Liver (tissue), 8 donors: ENCODE measurements at regions not wholly inside any gene's neighbourhood (a gene's known extent, or its start where the extent isn't known, plus 50 kb on each side); places are given as distances from the start of the nearest gene placed in this dataset.

Experiments
- DNase-seq: peaks from one replicate; pipeline ENCODE4 v3.0.0-alpha.2; 2017; ENCODE audit warnings: low spot score
- H3K27ac ChIP-seq, 2 donors: one replicate each; pipeline ENCODE4 v1.7.0; 2013; ENCODE audit warnings: inconsistent platforms in 2 of 2, low read length in 2 of 2, control low read depth in 1 of 2, low read depth in 1 of 2, mild to moderate bottlenecking in 1 of 2
- H3K27me3 ChIP-seq, 4 donors: one replicate each; pipeline versions ENCODE4 v1.6.1 to v1.7.0; 2013; ENCODE audit warnings: low read length in 3 of 4, inconsistent platforms in 1 of 4, mild to moderate bottlenecking in 1 of 4, moderate library complexity in 1 of 4; ENCODE audit not compliant: control insufficient read depth in 4 of 4, insufficient read depth in 4 of 4
- H3K36me3 ChIP-seq, 4 donors: one replicate each; pipeline versions ENCODE4 v1.6.1 to v1.7.0; 2013; ENCODE audit warnings: low read length in 3 of 4, mild to moderate bottlenecking in 3 of 4, low read depth in 1 of 4, moderate library complexity in 1 of 4; ENCODE audit not compliant: control insufficient read depth in 4 of 4, insufficient read depth in 3 of 4
- H3K4me1 ChIP-seq, 4 donors: one replicate each; pipeline versions ENCODE4 v1.6.1 to v1.7.0; 2013; ENCODE audit warnings: low read length in 3 of 4, mild to moderate bottlenecking in 3 of 4, moderate library complexity in 1 of 4; ENCODE audit not compliant: control insufficient read depth in 4 of 4, insufficient read depth in 4 of 4
- H3K4me3 ChIP-seq, 3 donors: one replicate each; pipeline versions ENCODE4 v1.6.1 to v1.7.0; 2013; ENCODE audit warnings: low read length in 3 of 3, control low read depth in 1 of 3, low read depth in 1 of 3, mild to moderate bottlenecking in 1 of 3
- H3K9ac ChIP-seq, 2 donors: one replicate each; pipeline ENCODE4 v1.7.0; 2013; ENCODE audit warnings: low read length in 2 of 2, mild to moderate bottlenecking in 2 of 2, moderate library complexity in 2 of 2, control low read depth in 1 of 2, low read depth in 1 of 2
- H3K9me3 ChIP-seq, 4 donors: one replicate each; pipeline versions ENCODE4 v1.6.1 to v1.7.0; 2013; ENCODE audit warnings: low read length in 3 of 4; ENCODE audit not compliant: control insufficient read depth in 4 of 4
- EGR1 ChIP-seq, 2 donors: IDR thresholded peaks; 2 replicates each; pipeline ENCODE4 v1.6.1; 2016 to 2018; ENCODE audit warnings: antibody characterized with exemption in 2 of 2, low read depth in 2 of 2
- FOXA1 ChIP-seq: IDR thresholded peaks from 2 replicates; pipeline ENCODE4 v1.6.1; 2016; ENCODE audit warnings: antibody characterized with exemption
- FOXA2 ChIP-seq: IDR thresholded peaks from 2 replicates; pipeline ENCODE4 v1.6.1; 2016; ENCODE audit warnings: antibody characterized with exemption
- GABPA ChIP-seq, 2 donors: IDR thresholded peaks in 1 of 2; conservative IDR thresholded peaks in 1 of 2; 2 replicates each; pipeline ENCODE4 v1.6.1; 2016; ENCODE audit warnings: antibody characterized with exemption in 2 of 2, mild to moderate bottlenecking in 1 of 2, moderate library complexity in 1 of 2
- HNF4A ChIP-seq, 2 donors: conservative IDR thresholded peaks; 2 replicates each; pipeline ENCODE4 v1.6.1; 2016; ENCODE audit warnings: antibody characterized with exemption in 2 of 2, mild to moderate bottlenecking in 2 of 2
- HNF4G ChIP-seq: IDR thresholded peaks from 2 replicates; pipeline ENCODE4 v1.6.1; 2016; ENCODE audit warnings: antibody characterized with exemption
- JUND ChIP-seq, 2 donors: IDR thresholded peaks; 2 replicates each; pipeline ENCODE4 v1.6.1; 2016; ENCODE audit warnings: antibody characterized with exemption in 2 of 2
- NR2F2 ChIP-seq: IDR thresholded peaks from 2 replicates; pipeline ENCODE4 v1.6.1; 2016; ENCODE audit warnings: antibody characterized with exemption
- RAD21 ChIP-seq, 2 donors: IDR thresholded peaks; 2 replicates each; pipeline ENCODE4 v1.6.1; 2016; ENCODE audit warnings: antibody characterized with exemption in 2 of 2, mild to moderate bottlenecking in 2 of 2
- RXRA ChIP-seq, 2 donors: IDR thresholded peaks; 2 replicates each; pipeline ENCODE4 v1.6.1; 2017 to 2018; ENCODE audit warnings: antibody characterized with exemption in 2 of 2, mild to moderate bottlenecking in 1 of 2
- SP1 ChIP-seq: IDR thresholded peaks from 2 replicates; pipeline ENCODE4 v1.6.1; 2018; ENCODE audit warnings: antibody characterized with exemption, mild to moderate bottlenecking
- YY1 ChIP-seq: IDR thresholded peaks from 2 replicates; pipeline ENCODE4 v1.6.1; 2016; ENCODE audit warnings: antibody characterized with exemption, mild to moderate bottlenecking
- WGBS: extraction: QIAGEN DNeasy Blood & Tissue Kit; methylation state at CpG from one replicate; pipeline ENCODE4 v1.1.7; 2013; 5-methylcytosine and 5-hydroxymethylcytosine counted together
- TF ChIP-seq, protein P1 (sequence below): IDR thresholded peaks from 2 replicates; pipeline ENCODE4 v1.6.1; 2016; ENCODE audit warnings: antibody characterized with exemption
- TF ChIP-seq, protein P2 (sequence below): IDR thresholded peaks from 2 replicates; pipeline ENCODE4 v1.6.1; 2016; ENCODE audit warnings: antibody characterized with exemption, mild to moderate bottlenecking
- TF ChIP-seq, protein P3 (sequence below): IDR thresholded peaks from 2 replicates; pipeline ENCODE4 v1.6.1; 2016; ENCODE audit warnings: antibody characterized with exemption
- TF ChIP-seq, protein P4 (sequence below): fragments of 150-350 bp; IDR thresholded peaks from 2 replicates; pipeline ENCODE4 v1.5.1; 2017; ENCODE audit warnings: improper control_type of control experiment, low read depth, low read length; ENCODE audit not compliant: missing input control
- TF ChIP-seq, protein P5 (sequence below): IDR thresholded peaks from 2 replicates; pipeline ENCODE4 v1.6.1; 2016; ENCODE audit warnings: antibody characterized with exemption
- donor health status: healthy.
- donor health status: healthy.
- donor health status: healthy.
- donor health status: healthy.
- donor health status: healthy.

DNA sequence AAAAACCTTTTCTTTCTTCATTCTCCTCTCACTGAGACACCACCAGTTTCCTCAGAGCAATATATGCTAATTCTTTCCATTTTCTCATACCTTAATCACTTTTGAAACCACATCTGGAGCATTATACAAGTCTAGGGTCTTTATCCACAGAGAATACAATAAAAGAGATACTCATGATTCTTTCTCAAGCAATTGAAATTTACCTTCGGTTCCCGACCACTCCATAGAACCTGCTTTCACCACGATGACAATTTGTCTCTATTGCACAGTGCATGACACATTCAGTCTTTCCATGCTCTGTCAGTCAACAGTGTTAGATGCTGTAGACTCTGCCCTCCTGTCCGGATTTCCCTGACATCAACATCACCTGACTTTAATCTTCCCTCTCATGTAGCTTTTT lies 409.3 kb upstream of the NWD2 start:
- TF ChIP-seq RAD21 (IDR thresholded peaks at IDR 0.05) (no peak), HNF4A (conservative IDR thresholded peaks at IDR 0.05) (no peak), YY1 (no peak), JUND (IDR thresholded peaks at IDR 0.05) (no peak), EGR1 (IDR thresholded peaks at IDR 0.05; ENCODE audit: low read depth in 2 of 2) (no peak), FOXA1 (no peak), GABPA (IDR thresholded peaks at IDR 0.05 in 1 of 2, conservative IDR thresholded peaks at IDR 0.05 in 1 of 2) (no peak)
- TF ChIP-seq, protein P1, sequence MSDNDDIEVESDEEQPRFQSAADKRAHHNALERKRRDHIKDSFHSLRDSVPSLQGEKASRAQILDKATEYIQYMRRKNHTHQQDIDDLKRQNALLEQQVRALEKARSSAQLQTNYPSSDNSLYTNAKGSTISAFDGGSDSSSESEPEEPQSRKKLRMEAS: no peak
- TF ChIP-seq, protein P2, sequence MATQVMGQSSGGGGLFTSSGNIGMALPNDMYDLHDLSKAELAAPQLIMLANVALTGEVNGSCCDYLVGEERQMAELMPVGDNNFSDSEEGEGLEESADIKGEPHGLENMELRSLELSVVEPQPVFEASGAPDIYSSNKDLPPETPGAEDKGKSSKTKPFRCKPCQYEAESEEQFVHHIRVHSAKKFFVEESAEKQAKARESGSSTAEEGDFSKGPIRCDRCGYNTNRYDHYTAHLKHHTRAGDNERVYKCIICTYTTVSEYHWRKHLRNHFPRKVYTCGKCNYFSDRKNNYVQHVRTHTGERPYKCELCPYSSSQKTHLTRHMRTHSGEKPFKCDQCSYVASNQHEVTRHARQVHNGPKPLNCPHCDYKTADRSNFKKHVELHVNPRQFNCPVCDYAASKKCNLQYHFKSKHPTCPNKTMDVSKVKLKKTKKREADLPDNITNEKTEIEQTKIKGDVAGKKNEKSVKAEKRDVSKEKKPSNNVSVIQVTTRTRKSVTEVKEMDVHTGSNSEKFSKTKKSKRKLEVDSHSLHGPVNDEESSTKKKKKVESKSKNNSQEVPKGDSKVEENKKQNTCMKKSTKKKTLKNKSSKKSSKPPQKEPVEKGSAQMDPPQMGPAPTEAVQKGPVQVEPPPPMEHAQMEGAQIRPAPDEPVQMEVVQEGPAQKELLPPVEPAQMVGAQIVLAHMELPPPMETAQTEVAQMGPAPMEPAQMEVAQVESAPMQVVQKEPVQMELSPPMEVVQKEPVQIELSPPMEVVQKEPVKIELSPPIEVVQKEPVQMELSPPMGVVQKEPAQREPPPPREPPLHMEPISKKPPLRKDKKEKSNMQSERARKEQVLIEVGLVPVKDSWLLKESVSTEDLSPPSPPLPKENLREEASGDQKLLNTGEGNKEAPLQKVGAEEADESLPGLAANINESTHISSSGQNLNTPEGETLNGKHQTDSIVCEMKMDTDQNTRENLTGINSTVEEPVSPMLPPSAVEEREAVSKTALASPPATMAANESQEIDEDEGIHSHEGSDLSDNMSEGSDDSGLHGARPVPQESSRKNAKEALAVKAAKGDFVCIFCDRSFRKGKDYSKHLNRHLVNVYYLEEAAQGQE: no peak
- TF ChIP-seq, protein P3, sequence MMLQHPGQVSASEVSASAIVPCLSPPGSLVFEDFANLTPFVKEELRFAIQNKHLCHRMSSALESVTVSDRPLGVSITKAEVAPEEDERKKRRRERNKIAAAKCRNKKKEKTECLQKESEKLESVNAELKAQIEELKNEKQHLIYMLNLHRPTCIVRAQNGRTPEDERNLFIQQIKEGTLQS: no peak
- TF ChIP-seq, protein P4, sequence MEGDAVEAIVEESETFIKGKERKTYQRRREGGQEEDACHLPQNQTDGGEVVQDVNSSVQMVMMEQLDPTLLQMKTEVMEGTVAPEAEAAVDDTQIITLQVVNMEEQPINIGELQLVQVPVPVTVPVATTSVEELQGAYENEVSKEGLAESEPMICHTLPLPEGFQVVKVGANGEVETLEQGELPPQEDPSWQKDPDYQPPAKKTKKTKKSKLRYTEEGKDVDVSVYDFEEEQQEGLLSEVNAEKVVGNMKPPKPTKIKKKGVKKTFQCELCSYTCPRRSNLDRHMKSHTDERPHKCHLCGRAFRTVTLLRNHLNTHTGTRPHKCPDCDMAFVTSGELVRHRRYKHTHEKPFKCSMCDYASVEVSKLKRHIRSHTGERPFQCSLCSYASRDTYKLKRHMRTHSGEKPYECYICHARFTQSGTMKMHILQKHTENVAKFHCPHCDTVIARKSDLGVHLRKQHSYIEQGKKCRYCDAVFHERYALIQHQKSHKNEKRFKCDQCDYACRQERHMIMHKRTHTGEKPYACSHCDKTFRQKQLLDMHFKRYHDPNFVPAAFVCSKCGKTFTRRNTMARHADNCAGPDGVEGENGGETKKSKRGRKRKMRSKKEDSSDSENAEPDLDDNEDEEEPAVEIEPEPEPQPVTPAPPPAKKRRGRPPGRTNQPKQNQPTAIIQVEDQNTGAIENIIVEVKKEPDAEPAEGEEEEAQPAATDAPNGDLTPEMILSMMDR: no peak
- Histone ChIP-seq H3K9ac (no peak overlapping the region), H3K27ac (no peak overlapping the region), H3K27me3 (no peaks in the 10 kb centered on the region), H3K4me1 (no peaks in the 10 kb centered on the region), H3K4me3 (no peak overlapping the region), H3K36me3 (no peaks in the 10 kb centered on the region), H3K9me3 (no peaks in the 10 kb centered on the region)
- 75% methylated on average over 4 of the region's 4 CpGs for WGBS
- DNase-seq: no peak

DNA sequence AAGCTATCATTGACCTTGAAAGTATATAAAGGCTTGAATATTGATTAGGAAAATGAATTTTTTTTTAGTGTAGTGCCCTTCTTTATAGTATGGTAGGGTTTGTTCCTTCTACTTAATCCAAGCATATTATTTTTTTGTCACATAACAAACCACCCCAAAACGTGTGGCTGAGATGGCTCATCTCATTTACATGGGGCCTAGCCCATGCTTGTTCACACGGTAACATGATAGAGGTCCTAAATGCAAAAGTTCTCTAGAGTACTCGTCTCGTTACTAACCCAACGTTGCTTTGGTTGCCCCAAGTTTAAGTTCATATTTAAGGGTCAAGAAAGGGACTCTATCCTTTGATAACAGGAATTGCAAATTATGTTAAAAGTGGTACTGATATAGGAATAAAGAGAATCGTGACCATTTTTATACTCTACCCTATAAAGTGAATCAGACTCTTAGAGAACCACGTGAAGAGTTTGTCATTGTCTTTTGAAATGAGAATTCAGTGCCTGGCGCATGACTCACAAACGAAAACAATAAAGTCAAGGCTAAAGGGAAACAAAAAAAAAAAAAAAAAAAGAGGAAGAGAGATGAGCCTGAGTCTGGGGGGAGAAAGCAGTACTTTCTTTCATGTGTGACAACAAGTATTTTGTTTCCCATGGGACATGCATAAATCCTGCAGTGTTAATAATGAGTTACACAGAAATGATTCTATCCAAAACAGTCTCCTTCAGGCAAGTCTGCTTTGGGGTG lies 402.8 kb upstream of the NWD2 start:
- H3K4me3 ChIP-seq: no peak overlapping the region
- H3K4me1 ChIP-seq: no peaks in the 10 kb centered on the region
- TF ChIP-seq RAD21 (IDR thresholded peaks at IDR 0.05): no peak
- H3K27ac ChIP-seq: no peak overlapping the region
- no peaks in the 10 kb centered on the region for H3K9me3 ChIP-seq
- 76% methylated on average over 9 of the region's 9 CpGs for WGBS
- no peak overlapping the region for H3K9ac ChIP-seq
- no peak for DNase-seq
- H3K27me3 ChIP-seq: no peaks in the 10 kb centered on the region
- no peaks in the 10 kb centered on the region for H3K36me3 ChIP-seq

DNA sequence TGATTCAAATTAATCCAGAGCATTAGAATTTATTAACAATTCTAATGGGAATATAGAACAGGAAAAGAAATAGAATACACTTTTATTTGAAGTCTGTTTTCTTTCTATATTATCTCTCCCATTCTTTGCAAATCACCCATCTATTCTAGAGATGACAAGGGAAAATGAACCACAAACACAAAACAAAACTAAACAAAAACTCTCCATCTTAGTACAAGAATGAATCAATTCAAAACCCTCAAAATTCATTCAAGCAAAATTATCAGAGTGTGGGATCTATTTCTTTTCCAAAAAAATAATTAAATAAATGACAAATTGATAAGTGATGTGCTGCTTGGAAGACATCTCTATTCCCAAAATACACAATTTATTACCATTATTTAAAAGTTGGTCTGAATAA lies 400.1 kb upstream of the NWD2 start:
- no peak for DNase-seq
- Histone ChIP-seq H3K36me3 (no peaks in the 10 kb centered on the region), H3K4me1 (no peaks in the 10 kb centered on the region), H3K27ac (no peak overlapping the region), H3K4me3 (no peak overlapping the region), H3K27me3 (no peaks in the 10 kb centered on the region), H3K9me3 (no peaks in the 10 kb centered on the region), H3K9ac (no peak overlapping the region)
- no peak for TF ChIP-seq HNF4A (conservative IDR thresholded peaks at IDR 0.05)
- TF ChIP-seq JUND (IDR thresholded peaks at IDR 0.05): no peak
- TF ChIP-seq, protein P1: no peak
- TF ChIP-seq, protein P5, sequence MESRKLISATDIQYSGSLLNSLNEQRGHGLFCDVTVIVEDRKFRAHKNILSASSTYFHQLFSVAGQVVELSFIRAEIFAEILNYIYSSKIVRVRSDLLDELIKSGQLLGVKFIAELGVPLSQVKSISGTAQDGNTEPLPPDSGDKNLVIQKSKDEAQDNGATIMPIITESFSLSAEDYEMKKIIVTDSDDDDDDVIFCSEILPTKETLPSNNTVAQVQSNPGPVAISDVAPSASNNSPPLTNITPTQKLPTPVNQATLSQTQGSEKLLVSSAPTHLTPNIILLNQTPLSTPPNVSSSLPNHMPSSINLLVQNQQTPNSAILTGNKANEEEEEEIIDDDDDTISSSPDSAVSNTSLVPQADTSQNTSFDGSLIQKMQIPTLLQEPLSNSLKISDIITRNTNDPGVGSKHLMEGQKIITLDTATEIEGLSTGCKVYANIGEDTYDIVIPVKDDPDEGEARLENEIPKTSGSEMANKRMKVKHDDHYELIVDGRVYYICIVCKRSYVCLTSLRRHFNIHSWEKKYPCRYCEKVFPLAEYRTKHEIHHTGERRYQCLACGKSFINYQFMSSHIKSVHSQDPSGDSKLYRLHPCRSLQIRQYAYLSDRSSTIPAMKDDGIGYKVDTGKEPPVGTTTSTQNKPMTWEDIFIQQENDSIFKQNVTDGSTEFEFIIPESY: no peak
- no peak for TF ChIP-seq RXRA (IDR thresholded peaks at IDR 0.05)
- no peak for TF ChIP-seq SP1
- no peak for TF ChIP-seq FOXA2
- no peak for TF ChIP-seq HNF4G
- no peak for TF ChIP-seq NR2F2
